HG03457 (cell line): ENCODE measurements at regions not wholly inside any gene's neighbourhood (a gene's known extent, or its start where the extent isn't known, plus 50 kb on each side); places are given as distances from the start of the nearest gene placed in this dataset.
"Not testable (repeated sequence)": the region's sequence is repeated elsewhere in the genome, so short reads cannot be mapped to it uniquely, and the experiment has no call there.

Source experiments
- ATAC-seq: cut with Tn5 transposase; IDR thresholded peaks from one replicate; pipeline ENCODE4 v1.9.1; 2021; ENCODE audit warnings: moderate number of reproducible peaks; ENCODE audit not compliant: unreplicated experiment

- ATAC-seq, result no peak
These were observed 147.8 kb upstream of the MED14 start for GRCh38 chrX:40883021-40883619.

DNA sequence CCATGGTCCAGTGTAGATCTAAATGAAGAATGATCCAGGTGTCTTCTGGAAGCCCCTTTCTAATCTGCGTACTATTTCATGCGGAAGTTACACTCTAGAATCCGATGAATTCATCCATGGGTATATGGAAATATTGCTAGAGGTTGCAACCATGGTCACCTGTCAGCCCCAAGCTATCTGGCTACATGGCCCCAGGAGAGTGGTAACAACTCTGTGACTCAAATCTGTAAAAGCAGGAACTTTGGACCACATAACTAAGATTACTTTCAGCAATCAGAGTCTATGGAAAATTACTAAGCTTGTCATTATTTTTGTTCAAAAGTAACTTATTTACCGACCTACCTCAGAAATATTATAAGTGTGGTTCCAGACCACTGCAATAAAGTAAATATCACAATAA, 150.6 kb upstream of the MED14 start:
- no peak for ATAC-seq

DNA sequence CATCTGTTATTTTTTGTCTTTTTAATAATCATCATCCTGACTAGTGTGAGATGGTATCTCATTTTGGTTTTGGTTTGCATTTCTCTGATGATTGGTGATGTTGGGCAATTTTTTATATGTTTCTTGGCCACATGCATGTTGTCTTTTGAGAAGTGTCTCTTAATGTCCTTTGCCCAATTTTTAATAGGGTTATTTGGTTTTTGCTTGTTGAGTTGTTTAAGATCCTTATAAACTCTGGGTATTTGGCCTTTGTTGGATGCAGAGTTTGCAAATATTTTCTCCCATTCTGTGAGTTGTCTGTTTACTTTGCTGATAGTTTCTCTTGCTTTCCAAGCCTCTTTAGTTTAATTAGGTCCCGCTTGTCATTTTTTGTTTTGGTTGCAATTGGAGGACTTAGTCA, 152.1 kb upstream of the MED14 start:
- ATAC-seq, result no peak

GRCh38 chrX:40891798-40892197, 156.5 kb upstream of the MED14 start:
- ATAC-seq, result no peak

DNA sequence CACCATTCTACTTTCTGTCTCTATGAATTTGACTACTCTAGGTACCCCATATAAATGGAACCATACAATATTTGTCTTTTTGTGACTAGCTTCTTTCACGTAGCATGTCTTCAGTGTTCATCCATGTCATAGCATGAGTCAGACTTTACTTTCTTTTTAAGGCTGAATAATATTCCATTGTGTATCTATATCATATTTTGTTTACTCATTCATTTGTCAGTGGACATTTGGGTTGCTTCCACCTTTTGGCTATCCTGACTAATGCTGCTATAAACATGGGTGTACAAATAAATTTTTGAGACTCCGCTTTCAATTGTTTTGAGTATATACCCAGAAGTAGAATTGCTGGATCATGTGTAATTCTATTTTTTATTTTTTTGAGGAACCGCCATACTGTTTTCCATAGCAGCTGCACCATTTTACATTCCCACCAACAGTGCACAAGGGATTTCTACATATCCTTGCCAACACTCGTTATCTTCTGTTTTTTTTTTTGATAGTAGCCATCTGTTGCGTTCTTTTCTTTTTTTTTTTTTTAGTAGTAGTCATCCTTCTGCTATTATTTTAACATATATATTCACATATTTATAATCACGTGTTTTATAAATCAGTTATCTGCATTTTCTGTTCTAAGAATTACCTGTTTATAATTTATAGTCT, 158.0 kb upstream of the MED14 start:
- ATAC-seq, result no peak

DNA sequence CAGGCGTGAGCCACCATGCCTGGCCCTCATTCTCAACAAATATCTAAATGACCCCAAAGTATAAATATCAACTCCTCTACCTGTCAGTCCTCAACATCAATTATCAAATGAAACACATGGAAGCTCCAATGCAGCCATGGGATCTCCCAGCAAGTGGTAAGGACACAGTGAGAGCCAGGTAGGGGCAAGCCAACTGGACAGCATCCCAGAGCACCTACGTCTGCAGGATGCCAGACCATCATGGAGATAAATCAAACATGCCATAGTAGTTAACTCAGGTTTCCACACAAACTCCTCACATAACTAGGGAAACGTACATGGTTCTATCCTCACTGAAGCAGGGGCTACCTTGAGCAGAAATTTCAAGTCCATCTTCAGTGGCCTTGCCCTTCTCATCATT, 159.9 kb upstream of the MED14 start:
- ATAC-seq, result no peak

GRCh38 chrX:40897718-40898270, 162.5 kb upstream of the MED14 start:
- ATAC-seq, result no peak

- not testable (repeated sequence) for ATAC-seq
These were observed 169.4 kb upstream of the MED14 start for GRCh38 chrX:40904739-40905138.

DNA sequence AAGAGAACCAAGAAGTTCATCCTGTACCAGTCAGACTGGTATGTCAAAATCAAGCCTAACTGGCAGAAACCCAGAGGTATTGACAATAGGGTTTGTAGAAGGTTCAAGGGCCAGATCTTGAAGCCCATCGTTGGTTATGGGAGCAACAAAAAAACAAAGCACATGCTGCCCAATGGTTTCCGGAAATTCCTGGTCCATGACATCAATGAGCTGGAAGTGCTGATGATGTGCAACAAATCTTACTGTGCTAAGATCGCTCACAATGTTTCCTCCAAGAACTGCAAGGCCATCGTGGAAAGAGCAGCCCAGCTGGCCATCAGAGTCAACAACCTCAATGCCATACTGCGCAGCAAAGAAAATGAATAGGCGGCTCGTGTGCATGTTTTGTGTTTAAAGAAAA, 172.7 kb upstream of the MED14 start:
- no peak for ATAC-seq

- no peak for ATAC-seq
These were observed 173.6 kb upstream of the MED14 start for GRCh38 chrX:40908857-40909475.

DNA sequence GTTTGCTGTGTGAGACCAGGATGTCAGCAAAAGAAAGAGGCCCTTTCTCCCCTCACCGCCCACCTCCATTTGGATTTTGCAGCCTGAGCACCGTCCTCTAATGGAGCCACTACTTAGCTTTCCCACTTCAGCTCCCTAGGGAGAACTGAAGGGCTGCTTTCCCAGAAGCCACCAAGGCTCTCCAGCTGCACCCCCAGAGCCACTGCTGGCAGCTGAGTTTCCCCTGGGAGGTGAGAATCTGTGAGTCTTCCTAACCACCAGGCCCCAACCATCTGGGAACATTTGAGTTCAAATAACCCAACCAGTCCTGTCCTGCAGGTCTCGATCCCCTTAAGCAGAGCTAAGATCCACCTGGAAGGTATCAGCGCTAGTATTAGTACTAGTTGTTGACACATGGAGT, 173.1 kb upstream of the USP9X start:
- ATAC-seq, result no peak

DNA sequence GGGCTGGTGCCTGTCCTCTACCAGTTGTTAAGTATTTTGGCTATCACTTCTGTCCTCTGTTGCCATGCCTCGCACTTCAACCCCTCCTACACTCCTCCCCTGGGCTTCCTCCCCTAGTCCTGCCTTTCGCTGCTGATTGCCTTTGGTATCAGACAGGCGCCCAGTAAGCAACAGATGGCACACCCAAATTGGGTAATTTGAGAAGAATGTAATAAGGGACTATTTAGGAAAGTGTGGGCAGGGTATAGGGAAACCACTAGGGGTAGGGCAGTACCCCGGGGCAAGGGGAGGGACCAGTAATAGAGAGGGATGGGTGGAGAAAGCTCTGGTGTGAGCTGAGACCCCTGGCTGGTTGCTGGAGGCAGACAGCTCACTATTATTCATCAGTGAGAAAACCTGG, 172.7 kb upstream of the USP9X start:
- no peak for ATAC-seq

- no peak for ATAC-seq
These were observed 164.9 kb upstream of the USP9X start for GRCh38 chrX:40920351-40920750.

- ATAC-seq, result no peak
These were observed 162.9 kb upstream of the USP9X start for GRCh38 chrX:40922307-40922706.

GRCh38 chrX:40926739-40927427, 158.4 kb upstream of the USP9X start:
- not testable (repeated sequence) for ATAC-seq

GRCh38 chrX:40928076-40928475, 157.2 kb upstream of the USP9X start:
- no peak for ATAC-seq

DNA sequence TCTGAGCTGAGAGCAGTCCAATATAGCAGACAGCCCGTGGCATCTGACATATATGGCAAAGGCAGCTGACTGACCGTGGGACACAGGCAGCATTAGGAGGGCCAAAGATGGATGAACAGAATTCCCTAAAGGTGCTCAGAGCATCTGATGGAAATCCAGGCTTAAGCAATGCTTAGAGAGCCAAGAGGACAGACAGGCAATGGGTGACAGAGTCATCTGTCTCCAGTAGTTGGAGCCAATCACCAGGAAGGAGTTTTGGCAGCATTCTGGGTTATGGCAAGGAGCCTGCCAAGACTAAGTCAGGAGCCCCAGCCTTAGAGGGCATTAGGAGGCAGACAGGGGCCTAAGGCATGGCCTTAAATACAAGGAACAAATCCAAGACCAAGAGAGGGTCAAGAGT, 153.3 kb upstream of the USP9X start:
- ATAC-seq, result no peak

DNA sequence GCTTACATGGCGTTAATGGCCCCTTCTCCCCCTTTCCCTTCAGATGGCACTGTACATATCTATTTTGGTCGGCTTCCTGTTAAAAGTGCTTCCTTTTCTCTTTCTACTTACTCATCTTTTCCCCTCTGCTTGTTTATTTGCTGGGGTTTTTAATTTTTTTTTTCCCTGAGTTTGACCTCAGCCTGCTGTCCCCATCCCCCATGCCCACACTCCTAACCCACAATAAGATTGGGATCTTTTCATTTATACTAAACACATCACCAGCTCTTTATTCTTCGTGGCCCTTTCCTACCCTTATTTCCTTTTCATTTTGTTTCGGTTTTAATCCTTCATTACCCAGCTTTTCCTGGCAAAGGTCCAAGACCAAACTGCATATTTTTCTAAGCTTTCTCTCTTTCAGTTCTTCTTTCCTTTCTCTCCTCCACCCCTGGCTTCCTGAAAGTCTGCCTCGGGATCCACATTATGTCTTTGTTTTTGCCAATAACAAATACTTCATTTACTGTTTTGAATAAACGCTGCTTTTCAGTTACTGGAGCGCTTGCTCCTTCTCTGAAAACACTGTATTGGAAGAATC, 152.0 kb upstream of the USP9X start:
- no peak for ATAC-seq

GRCh38 chrX:40933706-40934425, 151.4 kb upstream of the USP9X start:
- ATAC-seq, result no peak

DNA sequence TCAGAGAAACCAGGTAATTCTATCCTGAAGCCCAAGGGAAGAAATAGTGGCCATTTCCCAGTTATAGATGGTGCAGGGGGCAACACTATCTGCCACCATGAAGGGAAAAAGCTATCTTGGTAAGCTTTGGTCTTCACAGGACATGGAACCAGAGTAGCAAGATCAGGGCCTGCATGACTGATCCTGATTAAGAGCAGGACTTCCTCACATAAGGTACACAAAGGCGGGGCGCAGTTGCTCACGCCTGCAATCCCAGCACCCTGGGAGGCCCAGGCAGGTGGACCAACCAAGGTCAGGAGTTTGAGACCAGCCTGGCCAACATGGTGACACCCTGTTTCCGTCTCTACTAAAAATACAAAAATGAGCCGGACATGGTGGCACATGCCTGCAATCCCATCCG, 148.4 kb upstream of the USP9X start:
- no peak for ATAC-seq

GRCh38 chrX:40938423-40938822, 146.8 kb upstream of the USP9X start:
- no peak for ATAC-seq
